GM18505 (cell line): ENCODE measurements at regions not wholly inside any gene's neighbourhood (a gene's known extent, or its start where the extent isn't known, plus 50 kb on each side); places are given as distances from the start of the nearest gene placed in this dataset.

Source experiments
- ATAC-seq: cut with Tn5 transposase; IDR thresholded peaks from one replicate; pipeline ENCODE4 v1.9.1; 2021; ENCODE audit not compliant: unreplicated experiment
- POLR2A ChIP-seq: IDR thresholded peaks from 4 replicates; pipeline ENCODE4 v1.6.1; 2011; ENCODE audit warnings: borderline replicate concordance; ENCODE audit not compliant: insufficient read depth, insufficient read length; ENCODE audit errors: extremely low read depth

DNA sequence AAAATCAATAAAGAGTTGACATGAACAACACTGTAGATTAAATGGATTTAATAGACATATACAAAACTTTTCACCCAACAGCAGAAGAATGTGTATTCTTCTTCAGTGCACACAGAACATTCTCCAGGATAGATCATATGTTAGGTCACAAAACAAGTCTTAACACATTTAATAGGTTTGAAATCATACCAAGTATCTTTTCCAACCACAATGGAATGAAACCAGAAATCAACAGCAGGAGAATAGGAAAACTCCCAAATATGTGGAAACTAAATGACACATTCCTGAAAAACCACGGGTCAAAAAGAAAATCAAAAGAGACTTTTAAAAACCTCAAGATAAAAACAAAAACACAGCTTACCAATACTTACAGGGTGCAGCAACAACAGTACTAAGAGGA, 790.1 kb upstream of the ZNF608 start:
- ATAC-seq, result no peak
- no peak for TF ChIP-seq POLR2A

GRCh38 chr5:125537661-125538060, 791.2 kb upstream of the ZNF608 start:
- TF ChIP-seq POLR2A, result no peak
- no peak for ATAC-seq

- TF ChIP-seq POLR2A, result no peak
- ATAC-seq, result no peak
Measured at GRCh38 chr5:125538469-125538868, 792.0 kb upstream of the ZNF608 start.

GRCh38 chr5:125541085-125541484, 794.6 kb upstream of the ZNF608 start:
- TF ChIP-seq POLR2A, result no peak
- no peak for ATAC-seq

DNA sequence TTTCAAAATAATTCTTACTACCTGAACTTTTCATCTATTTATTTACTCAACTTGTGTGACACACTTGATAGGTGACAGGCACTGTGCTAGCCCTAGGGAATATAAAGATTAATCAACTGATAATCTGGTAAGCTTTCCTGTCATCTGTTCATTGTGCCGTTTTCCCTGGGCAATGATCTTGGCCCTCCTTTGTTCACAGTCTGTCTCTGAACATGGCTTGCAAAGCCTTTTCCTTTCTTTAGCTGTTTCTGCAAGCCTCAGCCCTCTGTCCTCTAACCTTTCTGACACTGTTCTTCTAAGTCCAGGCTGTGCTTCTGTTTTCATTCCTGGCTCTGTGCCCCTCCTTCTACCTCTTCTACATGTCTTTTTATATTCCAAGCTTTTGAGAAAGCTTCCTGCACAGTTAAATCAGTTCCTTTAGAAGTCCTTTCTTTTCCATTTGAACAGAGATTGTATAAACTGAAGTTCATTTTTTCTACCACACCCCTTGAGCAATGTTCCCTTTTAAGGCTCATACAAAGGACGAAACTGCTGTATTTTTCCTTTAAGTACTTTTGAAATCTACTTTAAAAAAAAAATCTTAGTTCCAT, 803.0 kb upstream of the ZNF608 start:
- no peak for TF ChIP-seq POLR2A
- ATAC-seq, result no peak

GRCh38 chr5:125550274-125550673, 803.8 kb upstream of the ZNF608 start:
- no peak for TF ChIP-seq POLR2A
- ATAC-seq, result no peak

DNA sequence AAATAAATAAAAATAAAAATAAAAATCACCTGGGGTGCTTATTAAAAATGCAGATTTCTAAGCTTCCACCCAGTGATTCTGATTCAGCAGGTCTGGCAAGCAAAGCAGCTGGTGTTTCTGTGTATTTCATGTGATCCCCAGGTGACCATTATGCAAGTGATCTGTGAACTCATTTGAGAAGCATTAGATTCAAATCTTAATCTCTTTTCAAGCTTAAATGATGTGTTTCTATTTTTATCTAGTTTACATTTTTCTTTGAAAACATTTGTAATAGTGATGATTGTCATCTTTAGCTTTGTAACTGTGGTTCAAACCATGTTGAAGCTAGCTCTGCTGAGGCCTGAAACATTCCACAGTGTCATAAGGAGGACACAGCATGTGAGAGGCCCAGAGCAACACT, 804.8 kb upstream of the ZNF608 start:
- TF ChIP-seq POLR2A, result no peak

DNA sequence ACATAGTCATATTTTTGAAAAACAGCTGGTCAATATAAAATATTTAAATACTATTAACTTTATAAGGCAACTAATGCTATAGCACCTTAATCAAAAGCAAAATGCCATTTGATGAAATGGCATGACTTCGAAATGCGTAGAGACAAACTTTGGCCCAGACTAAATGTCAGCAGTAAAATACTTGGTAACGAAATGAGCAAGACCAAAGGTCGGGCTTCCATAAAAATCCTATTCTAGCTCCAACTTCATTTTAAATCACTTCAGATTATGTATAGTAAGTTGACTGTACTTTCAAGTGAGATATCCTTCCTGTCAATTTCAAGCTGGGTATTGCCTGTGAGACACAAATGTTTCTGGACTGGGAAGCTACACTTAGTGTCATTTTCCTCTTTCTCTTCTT, 805.4 kb upstream of the ZNF608 start:
- no peak for ATAC-seq
- no peak for TF ChIP-seq POLR2A

More for the DNA sequence above, 804.8 kb upstream of the ZNF608 start:
- ATAC-seq, result no peak

- no peak for TF ChIP-seq POLR2A
- ATAC-seq, result no peak
Measured at GRCh38 chr5:125552486-125552885, 806.0 kb upstream of the ZNF608 start.

- no peak for ATAC-seq
- no peak for TF ChIP-seq POLR2A
Measured at GRCh38 chr5:125554355-125554754, 807.9 kb upstream of the ZNF608 start.

GRCh38 chr5:125555591-125555990, 809.2 kb upstream of the ZNF608 start:
- ATAC-seq, result no peak
- no peak for TF ChIP-seq POLR2A

GRCh38 chr5:125558016-125558415, 811.6 kb upstream of the ZNF608 start:
- no peak for TF ChIP-seq POLR2A
- no peak for ATAC-seq

GRCh38 chr5:125558466-125558865, 812.0 kb upstream of the ZNF608 start:
- TF ChIP-seq POLR2A, result no peak
- no peak for ATAC-seq

DNA sequence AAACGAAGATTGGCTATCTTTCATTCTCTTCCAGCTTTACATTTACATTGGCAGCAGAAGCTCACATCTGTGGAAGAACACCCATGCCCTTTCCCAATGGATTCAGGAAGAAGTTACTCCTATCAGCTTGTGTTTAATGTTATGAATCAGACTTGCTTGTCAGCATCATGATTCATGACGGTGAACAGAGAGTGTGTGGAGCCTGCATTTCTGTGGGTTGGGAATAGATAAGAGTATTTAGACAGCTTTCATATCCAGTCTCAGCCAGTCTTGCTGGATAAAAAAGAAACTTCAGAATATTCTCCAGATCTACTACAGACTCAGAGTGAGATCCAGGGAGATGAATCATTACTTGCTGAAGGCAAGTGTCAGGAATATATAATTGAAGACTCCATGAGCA, 812.9 kb upstream of the ZNF608 start:
- no peak for ATAC-seq
- no peak for TF ChIP-seq POLR2A
